ENCODE measurements at regions not wholly inside any gene's neighbourhood (a gene's known extent, or its start where the extent isn't known, plus 50 kb on each side); places are given as distances from the start of the nearest gene placed in this dataset.
"Not testable (repeated sequence)": the region's sequence is repeated elsewhere in the genome, so short reads cannot be mapped to it uniquely, and the experiment has no call there.

- no peak for DNase-seq
These were observed 782.8 kb downstream of the BCL11A start for GRCh38 chr2:59770651-59771050.

GRCh38 chr2:59761966-59762365, 791.5 kb downstream of the BCL11A start:
- no peak for DNase-seq

GRCh38 chr2:59756150-59756549, 797.3 kb downstream of the BCL11A start:
- DNase-seq = no peak

GRCh38 chr2:59754011-59754735, 799.3 kb downstream of the BCL11A start:
- DNase-seq = no peak

- no peak for DNase-seq
These were observed 800.9 kb downstream of the BCL11A start for GRCh38 chr2:59752512-59752911.

- DNase-seq = no peak
These were observed 801.4 kb downstream of the BCL11A start for GRCh38 chr2:59752071-59752470.

- DNase-seq = not testable (repeated sequence)
These were observed 802.2 kb downstream of the BCL11A start for GRCh38 chr2:59751214-59751613.

GRCh38 chr2:59746291-59746690, 807.2 kb downstream of the BCL11A start:
- no peak for DNase-seq

- DNase-seq = no peak
These were observed 808.4 kb downstream of the BCL11A start for GRCh38 chr2:59745085-59745484.

- no peak for DNase-seq
These were observed 809.0 kb downstream of the BCL11A start for GRCh38 chr2:59744436-59744835.

GRCh38 chr2:59741840-59742239, 811.6 kb downstream of the BCL11A start:
- no peak for DNase-seq

GRCh38 chr2:59739166-59739565, 814.3 kb downstream of the BCL11A start:
- DNase-seq = no peak

GRCh38 chr2:59737299-59737698, 816.2 kb downstream of the BCL11A start:
- DNase-seq = no peak

GRCh38 chr2:59734743-59735142, 818.7 kb downstream of the BCL11A start:
- DNase-seq = no peak

- DNase-seq = no peak
These were observed 819.5 kb downstream of the BCL11A start for GRCh38 chr2:59733970-59734369.

GRCh38 chr2:59733567-59733930, 819.9 kb downstream of the BCL11A start:
- no peak for DNase-seq

GRCh38 chr2:59732871-59733566, 820.4 kb downstream of the BCL11A start:
- DNase-seq = no peak

GRCh38 chr2:59727121-59727590, 826.3 kb downstream of the BCL11A start:
- no peak for DNase-seq

- DNase-seq = no peak
These were observed 827.0 kb downstream of the BCL11A start for GRCh38 chr2:59726228-59727120.

- no peak for DNase-seq
These were observed 828.7 kb downstream of the BCL11A start for GRCh38 chr2:59724746-59725145.

GRCh38 chr2:59720296-59720866, 833.1 kb downstream of the BCL11A start:
- DNase-seq = no peak

GRCh38 chr2:59713577-59713976, 839.9 kb downstream of the BCL11A start:
- DNase-seq = no peak

- DNase-seq = no peak
These were observed 842.3 kb downstream of the BCL11A start for GRCh38 chr2:59711121-59711520.

Measured in 8988T (cell line).